H1 (cell line): ENCODE measurements at regions not wholly inside any gene's neighbourhood (a gene's known extent, or its start where the extent isn't known, plus 50 kb on each side); places are given as distances from the start of the nearest gene placed in this dataset.

ENCODE experiments used
- CTCF ChIA-PET: fragments of 300-600 bp; sonication (Branson Sonifier 250); formaldehyde crosslinking; loops from one replicate; lab custom pipeline; 2021; ENCODE audit not compliant: partially characterized antibody; lab: Charles Lee
- POLR2A ChIA-PET: fragments of 300-600 bp; sonication (Branson Sonifier 250); formaldehyde crosslinking; loops from one replicate; lab custom pipeline; 2021; ENCODE audit warnings: inconsistent platforms; ENCODE audit not compliant: partially characterized antibody; lab: Charles Lee
- DNase-seq, 2 experiments: peaks; one replicate each; pipeline versions ENCODE4 v3.0.0 to v3.0.0-alpha.2; 2010 to 2022; ENCODE audit warnings: low spot score in 2 of 2, low read depth in 1 of 2, mixed read lengths in 1 of 2
- FAIRE-seq: peaks from 2 replicates; lab custom pipeline; 2011; peaks lifted over from hg19 to GRCh38; lab: Jason Lieb, UNC
- H2AFZ ChIP-seq: 2 replicates; pipeline ENCODE4 v1.8.1; 2012; ENCODE audit warnings: low read length, inconsistent platforms
- H2AK5ac ChIP-seq: 2 replicates; pipeline ENCODE4 v1.6.1; 2013; ENCODE audit warnings: low read depth, low read length
- H2BK120ac ChIP-seq: replicated peaks from 2 replicates; pipeline ENCODE3; 2013; ENCODE audit warnings: low read depth, low read length, inconsistent platforms
- H2BK12ac ChIP-seq: 2 replicates; pipeline ENCODE4 v1.6.1; 2013; ENCODE audit warnings: low read depth, low read length
- H2BK15ac ChIP-seq: 2 replicates; pipeline ENCODE4 v1.6.1; 2013; ENCODE audit warnings: low read length
- H2BK20ac ChIP-seq: 2 replicates; pipeline ENCODE4 v1.6.1; 2013; ENCODE audit warnings: low read length
- H2BK5ac ChIP-seq: 2 replicates; pipeline ENCODE4 v1.6.1; 2013; ENCODE audit warnings: low read depth, low read length
- H3K14ac ChIP-seq: 2 replicates; pipeline ENCODE4 v1.6.1; 2013; ENCODE audit warnings: inconsistent platforms; ENCODE audit not compliant: insufficient read length
- H3K18ac ChIP-seq: 2 replicates; pipeline ENCODE4 v1.6.1; 2013; ENCODE audit warnings: low read length; ENCODE audit errors: extremely low read depth
- H3K23ac ChIP-seq: 2 replicates; pipeline ENCODE4 v1.6.1; 2013; ENCODE audit warnings: inconsistent platforms; ENCODE audit not compliant: insufficient read length
- H3K23me2 ChIP-seq: 2 replicates; pipeline ENCODE4 v1.6.1; 2013; ENCODE audit warnings: low read depth, low read length
- H3K27ac ChIP-seq: 2 replicates; pipeline ENCODE4 v1.6.1; 2011; ENCODE audit warnings: low read depth, low read length, inconsistent platforms
- H3K27me3 ChIP-seq, 4 experiments: replicated peaks in 1 of 4; 1 replicate in 1 of 4; 2 replicates in 3 of 4; pipeline versions ENCODE4 v1.6.1 to v1.8.1; 2011 to 2013; ENCODE audit warnings: low read length in 3 of 4, mild to moderate bottlenecking in 3 of 4, inconsistent platforms in 2 of 4, mixed read lengths in 2 of 4, moderate library complexity in 1 of 4; ENCODE audit not compliant: control insufficient read depth in 3 of 4, insufficient read depth in 3 of 4; ENCODE audit errors: extremely low read depth in 1 of 4
- H3K36me3 ChIP-seq, 4 experiments: 2 replicates each; pipeline versions ENCODE4 v1.6.1 to v1.8.1; 2011 to 2013; ENCODE audit warnings: mild to moderate bottlenecking in 4 of 4, low read length in 3 of 4, moderate library complexity in 2 of 4, control low read depth in 1 of 4, inconsistent platforms in 1 of 4; ENCODE audit not compliant: insufficient read depth in 4 of 4, control insufficient read depth in 2 of 4
- H3K4ac ChIP-seq: replicated peaks from 2 replicates; pipeline ENCODE3; 2013; ENCODE audit warnings: low read length, low read depth, mixed read lengths, inconsistent platforms; ENCODE audit not compliant: insufficient read length
- H3K4me1 ChIP-seq, 4 experiments: replicated peaks in 1 of 4; 1 replicate in 1 of 4; 2 replicates in 3 of 4; pipeline versions ENCODE4 v1.6.1 to v1.8.1; 2011 to 2013; ENCODE audit warnings: low read length in 3 of 4, inconsistent platforms in 2 of 4, mixed read lengths in 1 of 4; ENCODE audit not compliant: insufficient read depth in 4 of 4, control insufficient read depth in 3 of 4
- H3K4me2 ChIP-seq, 2 experiments: 2 replicates each; pipeline versions ENCODE4 v1.6.1 to v1.8.1; 2011 to 2013; ENCODE audit warnings: low read depth in 2 of 2, low read length in 2 of 2, control low read depth in 1 of 2, inconsistent platforms in 1 of 2, mild to moderate bottlenecking in 1 of 2; ENCODE audit not compliant: insufficient read depth in 1 of 2
- H3K4me3 ChIP-seq, 4 experiments: fragments of 200-600, 300-600 bp in 1 of 4; sonication (generic), shearing (Covaris generic), sonication (Bioruptor Twin) in 1 of 4; 2 replicates each; pipeline versions ENCODE4 v1.5.1 to v1.8.1; 2011 to 2016; ENCODE audit warnings: low read length in 4 of 4, low read depth in 3 of 4, control low read depth in 2 of 4, inconsistent platforms in 2 of 4, mild to moderate bottlenecking in 2 of 4, mixed read lengths in 1 of 4, moderate library complexity in 1 of 4; ENCODE audit not compliant: insufficient read depth in 2 of 4; ENCODE audit errors: extremely low read depth in 1 of 4
- H3K56ac ChIP-seq: replicated peaks from 2 replicates; pipeline ENCODE3; 2013; ENCODE audit warnings: low read depth, mild to moderate bottlenecking, mixed read lengths, low read length, inconsistent platforms; ENCODE audit not compliant: insufficient read length
- H3K79me1 ChIP-seq: 2 replicates; pipeline ENCODE4 v1.6.1; 2013; ENCODE audit warnings: low read depth, low read length, control low read depth
- H3K79me2 ChIP-seq, 2 experiments: 2 replicates each; pipeline versions ENCODE4 v1.6.1 to v1.8.1; 2012 to 2013; ENCODE audit warnings: low read length in 2 of 2, mild to moderate bottlenecking in 2 of 2, inconsistent platforms in 1 of 2; ENCODE audit not compliant: insufficient read depth in 2 of 2, control insufficient read depth in 1 of 2
- H3K9ac ChIP-seq, 4 experiments: replicated peaks in 1 of 4; 1 replicate in 1 of 4; 2 replicates in 3 of 4; pipeline versions ENCODE4 v1.6.1 to v1.8.1; 2011 to 2013; ENCODE audit warnings: low read depth in 3 of 4, low read length in 3 of 4, control low read depth in 2 of 4, mild to moderate bottlenecking in 2 of 4, moderate library complexity in 2 of 4, inconsistent platforms in 1 of 4; ENCODE audit errors: extremely low read depth in 1 of 4
- H3K9me3 ChIP-seq, 2 experiments: 2 replicates each; pipeline versions ENCODE4 v1.6.1 to v1.8.1; 2012 to 2013; ENCODE audit warnings: mild to moderate bottlenecking in 2 of 2, moderate library complexity in 2 of 2, control low read depth in 1 of 2, inconsistent platforms in 1 of 2, low read depth in 1 of 2, low read length in 1 of 2, mixed read lengths in 1 of 2; ENCODE audit not compliant: insufficient read depth in 2 of 2
- H4K20me1 ChIP-seq, 2 experiments: replicated peaks in 1 of 2; 2 replicates each; pipeline versions ENCODE3 to v1.8.1; 2011 to 2013; ENCODE audit warnings: inconsistent platforms in 2 of 2, low read length in 2 of 2, mild to moderate bottlenecking in 1 of 2; ENCODE audit not compliant: insufficient read depth in 2 of 2, control insufficient read depth in 1 of 2
- H4K5ac ChIP-seq: 2 replicates; pipeline ENCODE4 v1.6.1; 2013; ENCODE audit warnings: low read length, low read depth, mixed read lengths, inconsistent platforms; ENCODE audit not compliant: insufficient read length
- H4K8ac ChIP-seq: 2 replicates; pipeline ENCODE4 v1.8.0; 2013; ENCODE audit warnings: mild to moderate bottlenecking, moderate library complexity, low read length, inconsistent platforms; ENCODE audit not compliant: insufficient read depth; ENCODE audit errors: extremely low read depth
- H4K91ac ChIP-seq: replicated peaks from 2 replicates; pipeline ENCODE3; 2013; ENCODE audit warnings: low read length, mixed read lengths, inconsistent platforms; ENCODE audit not compliant: insufficient read length
- BCL11A ChIP-seq, 2 experiments: IDR thresholded peaks; one replicate each; pipeline ENCODE4 v1.6.1; 2011; ENCODE audit warnings: low read depth in 2 of 2, low read length in 2 of 2, mild to moderate bottlenecking in 2 of 2
- CBX8 ChIP-seq: fragments of 300-800, 300-1000 bp; sonication (generic); IDR thresholded peaks from 2 replicates; pipeline ENCODE4 v1.7.1; 2016; ENCODE audit warnings: low read depth, low read length, borderline replicate concordance
- CREB1 ChIP-seq: IDR thresholded peaks from 2 replicates; pipeline ENCODE4 v1.6.1; 2012; ENCODE audit warnings: inconsistent platforms
- RBBP5 ChIP-seq: IDR thresholded peaks from 2 replicates; pipeline ENCODE4 v1.7.1; 2012; ENCODE audit warnings: low read depth, mild to moderate bottlenecking, inconsistent platforms, low read length, moderate library complexity, borderline replicate concordance
- RNF2 ChIP-seq: fragments of 200-900, 300-1000 bp; sonication (generic); IDR thresholded peaks from 2 replicates; pipeline ENCODE4 v1.7.1; 2016; ENCODE audit warnings: borderline replicate concordance, low read depth, mild to moderate bottlenecking, antibody characterized with exemption, low read length; ENCODE audit not compliant: poor library complexity, severe bottlenecking; ENCODE audit errors: missing control alignments
- RXRA ChIP-seq: IDR thresholded peaks from 2 replicates; pipeline ENCODE4 v1.6.1; 2011; ENCODE audit warnings: low read depth, mild to moderate bottlenecking, low read length, moderate library complexity; ENCODE audit not compliant: insufficient read depth
- SIN3A ChIP-seq, 2 experiments: IDR thresholded peaks in 1 of 2; conservative IDR thresholded peaks in 1 of 2; 2 replicates each; pipeline ENCODE4 v1.6.1; 2011 to 2012; ENCODE audit warnings: low read length in 2 of 2, improper control_type of control experiment in 1 of 2, low read depth in 1 of 2, mild to moderate bottlenecking in 1 of 2
- SIX5 ChIP-seq: IDR thresholded peaks from 2 replicates; pipeline ENCODE4 v1.6.1; 2011; ENCODE audit warnings: mild to moderate bottlenecking, low read depth, low read length
- SUZ12 ChIP-seq: fragments of 200-600 bp; sonication (generic); IDR thresholded peaks from 2 replicates; pipeline ENCODE4 v1.6.1; 2012; ENCODE audit warnings: mild to moderate bottlenecking, inconsistent platforms, low read length, moderate library complexity, mixed read lengths
- TEAD4 ChIP-seq: IDR thresholded peaks from 2 replicates; pipeline ENCODE4 v1.6.1; 2012; ENCODE audit warnings: low read depth, low read length, inconsistent platforms, mixed read lengths
- WGBS, 2 experiments: shearing (Covaris generic) in 1 of 2; methylation state at CpG; one replicate each; pipeline versions ENCODE4 v1.1.6 to v1.1.7; 2013 to 2015; ENCODE audit warnings: low lambda C conversion rate in 2 of 2, mixed read lengths in 2 of 2, inconsistent platforms in 1 of 2, low coverage in 1 of 2, missing lambda C conversion rate in 1 of 2; ENCODE audit not compliant: insufficient replicate concordance in 2 of 2, insufficient coverage in 1 of 2, insufficient read length in 1 of 2; ENCODE audit errors: extremely low coverage in 1 of 2, missing lambda C conversion rate in 1 of 2; 5-methylcytosine and 5-hydroxymethylcytosine counted together
- TF ChIP-seq, protein P1 (sequence below): IDR thresholded peaks from 2 replicates; pipeline ENCODE4 v1.6.1; 2012; ENCODE audit warnings: low read length, inconsistent platforms

DNA sequence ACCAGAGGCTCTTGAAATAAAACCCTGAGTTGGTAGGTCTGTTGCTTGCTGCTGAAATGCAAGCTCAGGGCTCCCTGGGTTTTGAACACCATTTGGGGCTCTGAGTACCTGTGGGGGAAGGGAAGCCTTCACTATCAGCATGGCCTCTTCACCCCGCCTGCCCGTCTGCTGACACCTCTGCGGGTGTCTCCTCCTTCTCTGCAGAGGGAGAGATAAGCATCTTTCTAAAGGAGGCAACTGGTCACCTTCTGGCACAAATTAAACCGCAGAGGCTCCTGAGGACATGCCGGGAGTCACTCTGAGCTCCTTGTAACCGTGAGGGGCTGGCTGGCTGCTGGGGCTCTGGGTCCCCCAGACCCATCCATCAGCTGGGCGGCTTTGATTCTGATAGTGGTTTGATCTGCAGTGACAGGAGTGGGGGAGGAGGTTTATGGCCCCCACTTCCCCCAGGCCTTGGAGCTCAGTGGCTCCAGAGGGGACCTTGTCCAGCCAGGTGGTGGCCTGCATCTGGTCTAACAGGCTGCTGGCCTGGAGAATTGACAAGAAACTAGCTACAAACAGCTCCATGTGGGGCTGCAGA lies 123.5 kb downstream of the IRF8 start:
- H4K5ac ChIP-seq = no peak overlapping the region
- no peak overlapping the region for H3K18ac ChIP-seq
- no peaks in the 10 kb centered on the region for H3K36me3 ChIP-seq
- H2AK5ac ChIP-seq = no peak overlapping the region
- H2BK120ac ChIP-seq = no peak overlapping the region
- no peak for FAIRE-seq
- no peak overlapping the region for H2BK5ac ChIP-seq
- no peak overlapping the region for H4K91ac ChIP-seq
- H3K23me2 ChIP-seq = no peaks in the 10 kb centered on the region
- no peak overlapping the region for H3K23ac ChIP-seq
- H3K9me3 ChIP-seq = peaks cover 5 to 18% of the 10 kb centered on the region in 2 experiments; a peak in 3 of 4 replicates
- 82% methylated on average over 7 of the region's 7 CpGs; no CpG with 5 or more reads in 1 of the 2 experiments for WGBS, 2 experiments
- H3K4me1 ChIP-seq = no peaks in the 10 kb centered on the region
- H2BK12ac ChIP-seq = no peak overlapping the region
- no peak overlapping the region for H3K9ac ChIP-seq
- no peak for DNase-seq
- H2AFZ ChIP-seq = no peak overlapping the region
- H3K79me1 ChIP-seq = no peaks in the 10 kb centered on the region
- H3K4me3 ChIP-seq = no peak overlapping the region
- H3K27ac ChIP-seq = no peak overlapping the region
- H2BK20ac ChIP-seq = no peak overlapping the region
- H3K4ac ChIP-seq = no peak overlapping the region
- H3K79me2 ChIP-seq = no peaks in the 10 kb centered on the region
- no peak overlapping the region for H3K14ac ChIP-seq
- no peaks in the 10 kb centered on the region for H4K20me1 ChIP-seq
- H3K27me3 ChIP-seq = no peaks in the 10 kb centered on the region; a peak in 1 of 7 replicates
- H2BK15ac ChIP-seq = no peak overlapping the region
- CTCF ChIA-PET = interaction anchor here (0.9 to 2.7 kb wide), 12 partner anchors 12 to 511 kb away, joined by 3 to 14 read pairs (median 3); no protein-coding TSS in a partner anchor
- no peak overlapping the region for H4K8ac ChIP-seq
- POLR2A ChIA-PET = interaction anchor here (1.1 kb wide), 1 partner anchor 222 kb away, joined by 3 read pairs; no protein-coding TSS in a partner anchor
- H3K56ac ChIP-seq = no peak overlapping the region
- H3K4me2 ChIP-seq = no peak overlapping the region
- TF ChIP-seq CREB1 = no peak
- TF ChIP-seq CBX8 = no peak
- TF ChIP-seq RXRA = no peak
- TF ChIP-seq TEAD4 = no peak
- TF ChIP-seq, protein P1, sequence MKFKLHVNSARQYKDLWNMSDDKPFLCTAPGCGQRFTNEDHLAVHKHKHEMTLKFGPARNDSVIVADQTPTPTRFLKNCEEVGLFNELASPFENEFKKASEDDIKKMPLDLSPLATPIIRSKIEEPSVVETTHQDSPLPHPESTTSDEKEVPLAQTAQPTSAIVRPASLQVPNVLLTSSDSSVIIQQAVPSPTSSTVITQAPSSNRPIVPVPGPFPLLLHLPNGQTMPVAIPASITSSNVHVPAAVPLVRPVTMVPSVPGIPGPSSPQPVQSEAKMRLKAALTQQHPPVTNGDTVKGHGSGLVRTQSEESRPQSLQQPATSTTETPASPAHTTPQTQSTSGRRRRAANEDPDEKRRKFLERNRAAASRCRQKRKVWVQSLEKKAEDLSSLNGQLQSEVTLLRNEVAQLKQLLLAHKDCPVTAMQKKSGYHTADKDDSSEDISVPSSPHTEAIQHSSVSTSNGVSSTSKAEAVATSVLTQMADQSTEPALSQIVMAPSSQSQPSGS = no peak
- no peak for TF ChIP-seq SIX5
- TF ChIP-seq BCL11A (IDR thresholded peaks at IDR 0.05; ENCODE audit: low read depth in 2 of 2, low read length in 2 of 2) = no peak
- no peak for TF ChIP-seq SUZ12
- no peak for TF ChIP-seq SIN3A (conservative IDR thresholded peaks at IDR 0.05 in 1 of 2, IDR thresholded peaks at IDR 0.05 in 1 of 2; ENCODE audit: low read depth in 1 of 2, low read length in 2 of 2)
- TF ChIP-seq RBBP5 = no peak
- TF ChIP-seq RNF2 = no peak
